GM12891 (cell line): ENCODE measurements at regions not wholly inside any gene's neighbourhood (a gene's known extent, or its start where the extent isn't known, plus 50 kb on each side); places are given as distances from the start of the nearest gene placed in this dataset.

Experiments used
- PAX5 ChIP-seq: IDR thresholded peaks from 2 replicates; pipeline ENCODE4 v1.6.1; 2011; ENCODE audit warnings: low read length, moderate library complexity, mild to moderate bottlenecking; ENCODE audit not compliant: insufficient read depth, severe bottlenecking
- POLR2A ChIP-seq: IDR thresholded peaks from 2 replicates; pipeline ENCODE4 v1.6.1; 2011; ENCODE audit warnings: low read depth, low read length, control low read depth
- POLR2AphosphoS5 ChIP-seq: IDR thresholded peaks from 2 replicates; pipeline ENCODE4 v1.6.1; 2011; ENCODE audit warnings: low read depth, low read length, control low read depth
- SPI1 ChIP-seq: IDR thresholded peaks from 2 replicates; pipeline ENCODE4 v1.6.1; 2011; ENCODE audit warnings: low read depth, low read length, control low read depth
- TAF1 ChIP-seq: IDR thresholded peaks from 2 replicates; pipeline ENCODE4 v1.6.1; 2011; ENCODE audit warnings: low read depth, low read length, control low read depth

DNA sequence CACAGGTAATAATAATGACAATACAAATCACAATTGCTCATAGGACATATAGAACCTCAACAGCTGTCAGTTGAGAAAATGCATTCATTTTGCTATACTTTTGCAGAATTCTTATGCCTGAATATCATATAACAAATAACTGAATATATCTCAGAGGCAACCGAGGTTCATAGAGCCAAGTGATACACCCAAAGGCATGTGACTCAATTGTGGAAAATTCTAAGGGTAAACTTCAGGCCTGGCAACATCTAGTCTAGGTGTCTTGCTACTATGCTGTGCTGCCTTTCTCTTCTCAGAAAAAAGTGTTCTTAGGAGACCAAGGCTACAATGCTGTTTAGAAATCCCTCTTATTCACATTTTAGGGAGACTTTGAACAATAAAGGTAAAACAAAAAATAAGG is 270.7 kb downstream of the BAMBI start:
- TF ChIP-seq POLR2A (no peak), POLR2AphosphoS5 (no peak), TAF1 (no peak), PAX5 (no peak), SPI1 (no peak)
